ENCODE measurements at regions not wholly inside any gene's neighbourhood (a gene's known extent, or its start where the extent isn't known, plus 50 kb on each side); places are given as distances from the start of the nearest gene placed in this dataset.

GRCh38 chr2:147378403-147378802 is 466.4 kb upstream of the ACVR2A start:
- Histone ChIP-seq H2AFZ (ENCODE audit: low read depth, low read length, poor library complexity, severe bottlenecking) (no peak overlapping the region), H4K20me1 (ENCODE audit: insufficient read depth) (no peaks in the 10 kb centered on the region), H3K36me3 (ENCODE audit: control insufficient read depth in 1 of 2, insufficient read depth in 2 of 2, low read length in 2 of 2) (no peaks in the 10 kb centered on the region), H3K27me3 (ENCODE audit: insufficient read depth, low read length) (no peaks in the 10 kb centered on the region), H3K27ac (ENCODE audit: low read depth, low read length) (no peak overlapping the region), H3K9me3 (ENCODE audit: control insufficient read depth in 1 of 2, insufficient read depth in 1 of 2, low read depth in 1 of 2, low read length in 2 of 2) (no peaks in the 10 kb centered on the region), H3K9me2 (ENCODE audit: insufficient read depth) (0 out of 2 replicates have a peak, but pooled peaks cover 3% of the 10 kb centered on the region), H3K79me2 (ENCODE audit: insufficient read depth, low read length) (no peaks in the 10 kb centered on the region), H3K4me1 (ENCODE audit: control insufficient read depth in 1 of 2, insufficient read depth in 2 of 2, low read length in 2 of 2) (no peaks in the 10 kb centered on the region), H3K4me3 (replicated peaks in 1 of 2; ENCODE audit: low read depth in 1 of 2, low read length in 2 of 2) (no peak overlapping the region), H3K4me2 (ENCODE audit: low read length) (no peak overlapping the region), H3K9ac (ENCODE audit: low read length) (no peak overlapping the region)
- RAD21 ChIA-PET (ENCODE audit: low non-redundant PET in 1 of 2, low total read pairs in 2 of 2, uncharacterized antibody in 2 of 2, unreplicated experiment in 2 of 2): no interaction called here
- DNase-seq (ENCODE audit: low read depth, low spot score) (no peak), ATAC-seq (no peak)
- no peak for TF ChIP-seq SIN3A (IDR thresholded peaks at IDR 0.05; ENCODE audit: low read depth)
- no peak for TF ChIP-seq JUND (IDR thresholded peaks at IDR 0.05)
- TF ChIP-seq, protein P1, sequence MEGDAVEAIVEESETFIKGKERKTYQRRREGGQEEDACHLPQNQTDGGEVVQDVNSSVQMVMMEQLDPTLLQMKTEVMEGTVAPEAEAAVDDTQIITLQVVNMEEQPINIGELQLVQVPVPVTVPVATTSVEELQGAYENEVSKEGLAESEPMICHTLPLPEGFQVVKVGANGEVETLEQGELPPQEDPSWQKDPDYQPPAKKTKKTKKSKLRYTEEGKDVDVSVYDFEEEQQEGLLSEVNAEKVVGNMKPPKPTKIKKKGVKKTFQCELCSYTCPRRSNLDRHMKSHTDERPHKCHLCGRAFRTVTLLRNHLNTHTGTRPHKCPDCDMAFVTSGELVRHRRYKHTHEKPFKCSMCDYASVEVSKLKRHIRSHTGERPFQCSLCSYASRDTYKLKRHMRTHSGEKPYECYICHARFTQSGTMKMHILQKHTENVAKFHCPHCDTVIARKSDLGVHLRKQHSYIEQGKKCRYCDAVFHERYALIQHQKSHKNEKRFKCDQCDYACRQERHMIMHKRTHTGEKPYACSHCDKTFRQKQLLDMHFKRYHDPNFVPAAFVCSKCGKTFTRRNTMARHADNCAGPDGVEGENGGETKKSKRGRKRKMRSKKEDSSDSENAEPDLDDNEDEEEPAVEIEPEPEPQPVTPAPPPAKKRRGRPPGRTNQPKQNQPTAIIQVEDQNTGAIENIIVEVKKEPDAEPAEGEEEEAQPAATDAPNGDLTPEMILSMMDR (IDR thresholded peaks at IDR 0.05 in 2 of 3, conservative IDR thresholded peaks at IDR 0.05 in 1 of 3; ENCODE audit: borderline replicate concordance in 1 of 3, insufficient read depth in 1 of 3, low read depth in 2 of 3, low read length in 2 of 3): no peak
- no peak for TF ChIP-seq CEBPB (IDR thresholded peaks at IDR 0.05; ENCODE audit: low read depth)
- no peak for TF ChIP-seq RAD21 (IDR thresholded peaks at IDR 0.05; ENCODE audit: low read depth)
- TF ChIP-seq FOSL1 (IDR thresholded peaks at IDR 0.05; ENCODE audit: low read depth): no peak
- intact Hi-C loops (cut with micrococcal nuclease): no loop called here
- POLR2A ChIA-PET: no interaction called here
- BruUV-seq (replicated peaks): no TSS peak
- CTCF ChIA-PET: no interaction called here

- H3K79me2 ChIP-seq (ENCODE audit: insufficient read depth, low read length): no peaks in the 10 kb centered on the region
- H3K4me1 ChIP-seq (ENCODE audit: control insufficient read depth in 1 of 2, insufficient read depth in 2 of 2, low read length in 2 of 2): no peaks in the 10 kb centered on the region
- H4K20me1 ChIP-seq (ENCODE audit: insufficient read depth): no peaks in the 10 kb centered on the region
- ChIA-PET RAD21 (ENCODE audit: low non-redundant PET in 1 of 2, low total read pairs in 2 of 2, uncharacterized antibody in 2 of 2, unreplicated experiment in 2 of 2) (no interaction called here), POLR2A (no interaction called here), CTCF (no interaction called here)
- H3K4me2 ChIP-seq (ENCODE audit: low read length): no peak overlapping the region
- BruUV-seq (replicated peaks): no TSS peak
- no peak overlapping the region for H3K27ac ChIP-seq (ENCODE audit: low read depth, low read length)
- no peak for TF ChIP-seq SIN3A (IDR thresholded peaks at IDR 0.05; ENCODE audit: low read depth)
- no peak for TF ChIP-seq POLR2AphosphoS5 (IDR thresholded peaks at IDR 0.05; ENCODE audit: low read depth, low read length)
- TF ChIP-seq, protein P2, sequence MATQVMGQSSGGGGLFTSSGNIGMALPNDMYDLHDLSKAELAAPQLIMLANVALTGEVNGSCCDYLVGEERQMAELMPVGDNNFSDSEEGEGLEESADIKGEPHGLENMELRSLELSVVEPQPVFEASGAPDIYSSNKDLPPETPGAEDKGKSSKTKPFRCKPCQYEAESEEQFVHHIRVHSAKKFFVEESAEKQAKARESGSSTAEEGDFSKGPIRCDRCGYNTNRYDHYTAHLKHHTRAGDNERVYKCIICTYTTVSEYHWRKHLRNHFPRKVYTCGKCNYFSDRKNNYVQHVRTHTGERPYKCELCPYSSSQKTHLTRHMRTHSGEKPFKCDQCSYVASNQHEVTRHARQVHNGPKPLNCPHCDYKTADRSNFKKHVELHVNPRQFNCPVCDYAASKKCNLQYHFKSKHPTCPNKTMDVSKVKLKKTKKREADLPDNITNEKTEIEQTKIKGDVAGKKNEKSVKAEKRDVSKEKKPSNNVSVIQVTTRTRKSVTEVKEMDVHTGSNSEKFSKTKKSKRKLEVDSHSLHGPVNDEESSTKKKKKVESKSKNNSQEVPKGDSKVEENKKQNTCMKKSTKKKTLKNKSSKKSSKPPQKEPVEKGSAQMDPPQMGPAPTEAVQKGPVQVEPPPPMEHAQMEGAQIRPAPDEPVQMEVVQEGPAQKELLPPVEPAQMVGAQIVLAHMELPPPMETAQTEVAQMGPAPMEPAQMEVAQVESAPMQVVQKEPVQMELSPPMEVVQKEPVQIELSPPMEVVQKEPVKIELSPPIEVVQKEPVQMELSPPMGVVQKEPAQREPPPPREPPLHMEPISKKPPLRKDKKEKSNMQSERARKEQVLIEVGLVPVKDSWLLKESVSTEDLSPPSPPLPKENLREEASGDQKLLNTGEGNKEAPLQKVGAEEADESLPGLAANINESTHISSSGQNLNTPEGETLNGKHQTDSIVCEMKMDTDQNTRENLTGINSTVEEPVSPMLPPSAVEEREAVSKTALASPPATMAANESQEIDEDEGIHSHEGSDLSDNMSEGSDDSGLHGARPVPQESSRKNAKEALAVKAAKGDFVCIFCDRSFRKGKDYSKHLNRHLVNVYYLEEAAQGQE (IDR thresholded peaks at IDR 0.05; ENCODE audit: low read depth): no peak
- TF ChIP-seq EZH2 (IDR thresholded peaks at IDR 0.05): no peak
- TF ChIP-seq, protein P3, sequence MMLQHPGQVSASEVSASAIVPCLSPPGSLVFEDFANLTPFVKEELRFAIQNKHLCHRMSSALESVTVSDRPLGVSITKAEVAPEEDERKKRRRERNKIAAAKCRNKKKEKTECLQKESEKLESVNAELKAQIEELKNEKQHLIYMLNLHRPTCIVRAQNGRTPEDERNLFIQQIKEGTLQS (IDR thresholded peaks at IDR 0.05): no peak
- TF ChIP-seq EZH2phosphoT487 (IDR thresholded peaks at IDR 0.05; ENCODE audit: borderline replicate concordance): no peak
- TF ChIP-seq, protein P1 (IDR thresholded peaks at IDR 0.05 in 2 of 3, conservative IDR thresholded peaks at IDR 0.05 in 1 of 3; ENCODE audit: borderline replicate concordance in 1 of 3, insufficient read depth in 1 of 3, low read depth in 2 of 3, low read length in 2 of 3): no peak
- no peak for TF ChIP-seq ELF1 (IDR thresholded peaks at IDR 0.05; ENCODE audit: borderline replicate concordance, low read depth)
- ATAC-seq: no peak
- no peak overlapping the region for H2AFZ ChIP-seq (ENCODE audit: low read depth, low read length, poor library complexity, severe bottlenecking)
- intact Hi-C loops (cut with micrococcal nuclease): no loop called here
- no peaks in the 10 kb centered on the region for H3K9me3 ChIP-seq (ENCODE audit: control insufficient read depth in 1 of 2, insufficient read depth in 1 of 2, low read depth in 1 of 2, low read length in 2 of 2)
- H3K9ac ChIP-seq (ENCODE audit: low read length): no peak overlapping the region
- no peaks in the 10 kb centered on the region for H3K36me3 ChIP-seq (ENCODE audit: control insufficient read depth in 1 of 2, insufficient read depth in 2 of 2, low read length in 2 of 2)
- H3K27me3 ChIP-seq (ENCODE audit: insufficient read depth, low read length): no peaks in the 10 kb centered on the region
- no peak for DNase-seq (ENCODE audit: low read depth, low spot score)
- no peak overlapping the region for H3K4me3 ChIP-seq (replicated peaks in 1 of 2; ENCODE audit: low read depth in 1 of 2, low read length in 2 of 2)
- 0 out of 2 replicates have a peak, but pooled peaks cover 3% of the 10 kb centered on the region for H3K9me2 ChIP-seq (ENCODE audit: insufficient read depth)
These were observed 469.8 kb upstream of the ACVR2A start for GRCh38 chr2:147375073-147375472.
